Mesothelial cell of epicardium (in vitro differentiated cells): ENCODE measurements at regions not wholly inside any gene's neighbourhood (a gene's known extent, or its start where the extent isn't known, plus 50 kb on each side); places are given as distances from the start of the nearest gene placed in this dataset.

ENCODE experiments used
- DNase-seq, 2 experiments: peaks; one replicate each; pipeline ENCODE4 v3.0.0; 2021; ENCODE audit warnings: low spot score in 2 of 2; ENCODE audit not compliant: unreplicated experiment in 2 of 2
- H3K27ac Mint-ChIP-seq: 2 replicates; pipeline ENCODE4 v1.8.0; 2021; ENCODE audit warnings: mixed read lengths
- H3K27me3 Mint-ChIP-seq: 2 replicates; pipeline ENCODE4 v1.8.0; 2021; ENCODE audit warnings: low read depth, mixed read lengths
- H3K36me3 Mint-ChIP-seq: 2 replicates; pipeline ENCODE4 v1.8.0; 2021; ENCODE audit warnings: mixed read lengths
- H3K4me1 Mint-ChIP-seq: 2 replicates; pipeline ENCODE4 v1.8.0; 2021; ENCODE audit warnings: mixed read lengths
- H3K4me3 Mint-ChIP-seq: 2 replicates; pipeline ENCODE4 v1.8.0; 2021; ENCODE audit warnings: mild to moderate bottlenecking, moderate library complexity, mixed read lengths
- H3K9me3 Mint-ChIP-seq: 2 replicates; pipeline ENCODE4 v1.8.0; 2021; ENCODE audit warnings: mixed read lengths
- TF ChIP-seq, protein P1 (sequence below): fragments of 200-600 bp; sonication (generic); IDR thresholded peaks from one replicate; pipeline ENCODE4 v1.5.0; 2021; ENCODE audit warnings: antibody characterized with exemption; ENCODE audit not compliant: unreplicated experiment

DNA sequence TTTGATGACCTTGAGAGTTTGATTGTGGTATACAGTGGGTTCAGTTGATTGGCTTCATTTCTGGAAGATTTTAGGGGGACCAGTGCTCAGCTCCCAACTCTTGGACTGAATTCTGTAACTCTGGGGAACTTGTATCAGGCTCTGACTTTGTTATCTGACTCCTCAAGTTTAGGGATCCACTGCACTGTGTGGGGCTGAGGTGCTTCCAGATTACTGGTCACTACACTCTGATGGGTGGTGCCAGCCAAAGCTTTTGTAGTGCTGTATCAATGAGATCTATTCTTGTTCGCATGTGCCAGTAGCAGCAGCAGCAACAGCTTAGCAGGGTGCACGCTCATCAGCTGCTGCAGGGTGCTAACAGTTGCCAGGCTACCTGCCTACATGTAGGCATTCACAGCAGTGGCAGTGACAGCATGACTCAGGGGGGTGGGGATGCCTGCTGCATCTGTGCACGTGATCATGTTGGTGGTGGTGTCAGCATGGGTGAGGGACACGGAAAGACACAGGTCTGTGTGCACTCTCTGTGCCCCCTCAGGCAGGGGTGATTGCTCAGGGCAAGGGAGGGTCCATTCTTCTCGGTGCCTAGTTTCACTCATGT is 438.8 kb upstream of the SEMA6A start:
- no peaks in the 10 kb centered on the region for H3K27me3 Mint-ChIP-seq
- H3K27ac Mint-ChIP-seq: no peak overlapping the region
- H3K9me3 Mint-ChIP-seq: peaks cover 35% of the 10 kb centered on the region
- no peak overlapping the region for H3K4me3 Mint-ChIP-seq
- peaks cover 4% of the 10 kb centered on the region for H3K36me3 Mint-ChIP-seq
- TF ChIP-seq, protein P1, sequence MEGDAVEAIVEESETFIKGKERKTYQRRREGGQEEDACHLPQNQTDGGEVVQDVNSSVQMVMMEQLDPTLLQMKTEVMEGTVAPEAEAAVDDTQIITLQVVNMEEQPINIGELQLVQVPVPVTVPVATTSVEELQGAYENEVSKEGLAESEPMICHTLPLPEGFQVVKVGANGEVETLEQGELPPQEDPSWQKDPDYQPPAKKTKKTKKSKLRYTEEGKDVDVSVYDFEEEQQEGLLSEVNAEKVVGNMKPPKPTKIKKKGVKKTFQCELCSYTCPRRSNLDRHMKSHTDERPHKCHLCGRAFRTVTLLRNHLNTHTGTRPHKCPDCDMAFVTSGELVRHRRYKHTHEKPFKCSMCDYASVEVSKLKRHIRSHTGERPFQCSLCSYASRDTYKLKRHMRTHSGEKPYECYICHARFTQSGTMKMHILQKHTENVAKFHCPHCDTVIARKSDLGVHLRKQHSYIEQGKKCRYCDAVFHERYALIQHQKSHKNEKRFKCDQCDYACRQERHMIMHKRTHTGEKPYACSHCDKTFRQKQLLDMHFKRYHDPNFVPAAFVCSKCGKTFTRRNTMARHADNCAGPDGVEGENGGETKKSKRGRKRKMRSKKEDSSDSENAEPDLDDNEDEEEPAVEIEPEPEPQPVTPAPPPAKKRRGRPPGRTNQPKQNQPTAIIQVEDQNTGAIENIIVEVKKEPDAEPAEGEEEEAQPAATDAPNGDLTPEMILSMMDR: no peak
- no peaks in the 10 kb centered on the region for H3K4me1 Mint-ChIP-seq
- DNase-seq: no peak

DNA sequence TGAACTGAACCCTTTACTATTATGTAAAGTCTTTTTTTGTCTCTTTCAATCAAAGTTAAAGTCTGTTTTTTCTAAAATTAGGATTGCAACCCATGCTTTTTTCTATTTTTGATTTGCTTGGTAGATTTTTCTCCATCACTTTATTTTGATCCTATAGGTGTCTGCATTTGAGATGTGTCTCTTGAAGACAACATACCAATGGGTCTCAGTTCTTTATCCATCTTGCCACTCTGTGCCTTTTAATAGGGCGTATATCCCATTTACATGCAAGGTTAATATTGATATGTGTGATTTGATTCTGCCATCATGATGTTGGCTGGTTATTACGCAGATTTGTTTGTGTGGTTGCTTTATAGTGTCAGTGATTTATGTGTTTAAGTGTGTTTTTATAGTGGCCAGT is 436.0 kb upstream of the SEMA6A start:
- TF ChIP-seq, protein P1: no peak
- Mint-ChIP-seq H3K27me3 (no peaks in the 10 kb centered on the region), H3K36me3 (peaks cover 4% of the 10 kb centered on the region), H3K4me1 (no peaks in the 10 kb centered on the region), H3K4me3 (no peak overlapping the region), H3K27ac (no peak overlapping the region), H3K9me3 (peaks cover 50% of the 10 kb centered on the region)
- DNase-seq: no peak

DNA sequence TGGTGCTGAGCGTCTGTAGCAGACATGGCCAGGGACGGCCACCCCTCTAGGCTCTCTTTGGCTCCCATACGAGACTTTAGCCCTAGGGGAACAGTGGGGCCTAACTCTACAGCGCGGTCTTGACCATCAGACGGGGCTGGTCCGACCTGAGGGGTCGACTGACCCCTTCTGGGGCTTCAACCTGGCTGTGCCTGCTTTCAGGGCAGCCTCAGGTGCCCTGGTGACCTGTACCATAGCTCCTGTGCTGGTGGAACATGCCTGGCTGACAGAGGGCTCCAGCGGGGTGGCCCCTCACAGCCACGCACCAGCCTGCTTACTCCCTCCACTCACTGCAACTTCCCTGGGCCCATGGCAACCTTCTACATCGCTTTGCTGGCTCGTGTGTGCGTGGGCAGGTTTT is 423.4 kb upstream of the SEMA6A start:
- no peaks in the 10 kb centered on the region for H3K4me1 Mint-ChIP-seq
- TF ChIP-seq, protein P1: no peak
- no peak for DNase-seq
- peaks cover 12% of the 10 kb centered on the region for H3K9me3 Mint-ChIP-seq
- H3K4me3 Mint-ChIP-seq: no peak overlapping the region
- H3K36me3 Mint-ChIP-seq: no peaks in the 10 kb centered on the region
- no peak overlapping the region for H3K27ac Mint-ChIP-seq
- H3K27me3 Mint-ChIP-seq: no peaks in the 10 kb centered on the region

DNA sequence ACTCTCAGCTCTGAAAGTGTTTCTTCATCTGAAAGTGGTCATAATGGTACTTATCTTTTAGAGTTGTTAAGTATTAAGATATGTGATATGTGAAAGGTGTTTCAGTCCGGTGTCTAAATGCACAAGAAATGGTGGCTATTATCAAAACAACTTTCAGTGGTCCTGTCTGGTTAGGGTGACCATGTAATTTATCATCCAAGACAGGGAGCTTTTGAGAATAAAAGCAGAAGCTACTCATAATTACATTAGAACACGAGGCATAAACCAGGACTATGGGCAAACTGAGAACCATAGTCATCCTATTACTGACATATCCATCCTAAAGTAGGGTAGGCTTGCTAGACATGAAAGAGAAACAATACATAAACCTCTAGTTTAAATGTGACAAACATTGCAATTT is 418.1 kb upstream of the SEMA6A start:
- Mint-ChIP-seq H3K4me1 (peaks cover 14% of the 10 kb centered on the region), H3K27ac (no peak overlapping the region)

DNA sequence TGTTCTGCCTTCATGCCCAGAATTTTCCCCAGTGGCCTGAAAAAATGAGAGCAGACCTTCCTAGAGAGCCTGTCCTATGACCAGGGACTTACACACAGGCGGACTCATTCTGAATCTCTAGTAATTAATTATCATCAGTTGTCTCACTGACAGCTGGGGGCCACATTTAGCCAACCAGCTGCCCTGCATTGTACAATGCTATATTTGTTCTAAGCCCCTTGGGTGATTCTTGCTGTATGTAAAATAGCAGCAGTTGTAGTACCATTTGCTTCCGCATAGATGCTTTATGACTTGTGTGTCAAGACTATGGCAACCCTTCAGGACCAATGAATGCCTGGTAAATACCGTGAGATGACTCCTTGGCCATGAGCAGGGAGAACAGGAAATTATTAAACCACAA is 415.4 kb upstream of the SEMA6A start:
- no peaks in the 10 kb centered on the region for H3K36me3 Mint-ChIP-seq
- peaks cover 14% of the 10 kb centered on the region for H3K4me1 Mint-ChIP-seq
- no peak for DNase-seq
- H3K27me3 Mint-ChIP-seq: no peaks in the 10 kb centered on the region
- H3K4me3 Mint-ChIP-seq: no peak overlapping the region
- H3K27ac Mint-ChIP-seq: no peak overlapping the region
- TF ChIP-seq, protein P1: no peak
- peaks cover 6% of the 10 kb centered on the region for H3K9me3 Mint-ChIP-seq

More for the DNA sequence above, 418.1 kb upstream of the SEMA6A start:
- Mint-ChIP-seq H3K9me3 (no peaks in the 10 kb centered on the region), H3K4me3 (no peak overlapping the region), H3K27me3 (no peaks in the 10 kb centered on the region), H3K36me3 (no peaks in the 10 kb centered on the region)
- DNase-seq: no peak
- TF ChIP-seq, protein P1: no peak

DNA sequence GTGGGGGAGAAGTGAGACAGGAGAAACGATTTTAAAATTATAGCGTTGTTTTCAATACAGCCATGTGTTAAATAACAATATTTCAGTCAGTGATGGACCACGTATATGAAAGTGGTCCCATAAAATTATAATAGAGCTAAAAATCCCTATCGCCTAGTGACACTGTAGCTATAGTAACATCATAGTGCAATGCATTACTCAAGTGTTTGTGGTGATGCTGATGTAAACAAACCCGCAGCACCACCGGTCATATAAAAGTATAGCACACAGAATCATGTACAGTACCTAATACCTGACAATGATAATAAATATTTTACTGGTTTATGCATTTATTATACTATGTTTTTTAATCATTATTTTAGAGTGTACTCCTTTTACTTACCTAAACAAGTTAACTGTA is 407.4 kb upstream of the SEMA6A start:
- Mint-ChIP-seq H3K9me3 (peaks cover 6% of the 10 kb centered on the region), H3K27ac (no peak overlapping the region), H3K36me3 (no peaks in the 10 kb centered on the region), H3K4me3 (no peak overlapping the region), H3K4me1 (peaks cover 16% of the 10 kb centered on the region), H3K27me3 (no peaks in the 10 kb centered on the region)
- DNase-seq: no peak
- TF ChIP-seq, protein P1: no peak
